ENCODE measurements at regions not wholly inside any gene's neighbourhood (a gene's known extent, or its start where the extent isn't known, plus 50 kb on each side); places are given as distances from the start of the nearest gene placed in this dataset.

GRCh38 chr2:234787114-234787513, 164.7 kb upstream of the SH3BP4 start:
- TF ChIP-seq CTCF (IDR thresholded peaks at IDR 0.05) (no peak), POLR2AphosphoS5 (IDR thresholded peaks at IDR 0.05) (no peak), EP300 (IDR thresholded peaks at IDR 0.05) (no peak), POLR2A (IDR thresholded peaks at IDR 0.05; ENCODE audit: low read depth) (no peak)

Measured in esophagus muscularis mucosa (tissue), 4 donors.